SW 1271 (cell line): ENCODE measurements at regions not wholly inside any gene's neighbourhood (a gene's known extent, or its start where the extent isn't known, plus 50 kb on each side); places are given as distances from the start of the nearest gene placed in this dataset.
A peak's percentile ranks its signal among the peaks of the same experiment; 100 is the strongest.
"Not testable (repeated sequence)": the region's sequence is repeated elsewhere in the genome, so short reads cannot be mapped to it uniquely, and the experiment has no call there.

ENCODE experiments used
- DNase-seq, 2 experiments: peaks; one replicate each; lab custom pipeline; 2025; lab: John Stamatoyannopoulos, UW

GRCh38 chr20:50360921-50361320 lies 149.3 kb upstream of the PTPN1 start:
- no peak for DNase-seq

GRCh38 chr20:50362177-50362576 lies 148.0 kb upstream of the PTPN1 start:
- not testable (repeated sequence) for DNase-seq

GRCh38 chr20:50363027-50363426 lies 147.2 kb upstream of the PTPN1 start:
- DNase-seq = no peak

GRCh38 chr20:50363479-50363878 lies 146.7 kb upstream of the PTPN1 start:
- no peak for DNase-seq

GRCh38 chr20:50364542-50364941 lies 145.6 kb upstream of the PTPN1 start:
- DNase-seq = no peak

GRCh38 chr20:50366270-50367103 lies 143.7 kb upstream of the PTPN1 start:
- DNase-seq = no peak

- no peak for DNase-seq
Observed at GRCh38 chr20:50367104-50367674, 143.0 kb upstream of the PTPN1 start.

GRCh38 chr20:50367739-50368375 lies 142.3 kb upstream of the PTPN1 start:
- DNase-seq = no peak

- DNase-seq = no peak
Observed at GRCh38 chr20:50368386-50368785, 141.8 kb upstream of the PTPN1 start.

- no peak for DNase-seq
Observed at GRCh38 chr20:50368813-50369224, 141.4 kb upstream of the PTPN1 start.

- no peak for DNase-seq
Observed at GRCh38 chr20:50369225-50370035, 140.8 kb upstream of the PTPN1 start.

- DNase-seq = no peak
Observed at GRCh38 chr20:50370036-50370566, 140.1 kb upstream of the PTPN1 start.

- peak in 1 of 2 experiments; percentile 21 for DNase-seq
Observed at GRCh38 chr20:50371878-50372769, 138.1 kb upstream of the PTPN1 start.

- DNase-seq = no peak
Observed at GRCh38 chr20:50372770-50373088, 137.5 kb upstream of the PTPN1 start.

- peak in 1 of 2 experiments; percentile 23 for DNase-seq
Observed at GRCh38 chr20:50373674-50374286, 136.4 kb upstream of the PTPN1 start.

GRCh38 chr20:50374541-50375078 lies 135.6 kb upstream of the PTPN1 start:
- DNase-seq = no peak

GRCh38 chr20:50376179-50376887 lies 133.8 kb upstream of the PTPN1 start:
- DNase-seq = no peak

GRCh38 chr20:50376888-50377459 lies 133.2 kb upstream of the PTPN1 start:
- peak in 1 of 2 experiments; percentile 28 for DNase-seq
